ENCODE measurements at regions not wholly inside any gene's neighbourhood (a gene's known extent, or its start where the extent isn't known, plus 50 kb on each side); places are given as distances from the start of the nearest gene placed in this dataset.

DNA sequence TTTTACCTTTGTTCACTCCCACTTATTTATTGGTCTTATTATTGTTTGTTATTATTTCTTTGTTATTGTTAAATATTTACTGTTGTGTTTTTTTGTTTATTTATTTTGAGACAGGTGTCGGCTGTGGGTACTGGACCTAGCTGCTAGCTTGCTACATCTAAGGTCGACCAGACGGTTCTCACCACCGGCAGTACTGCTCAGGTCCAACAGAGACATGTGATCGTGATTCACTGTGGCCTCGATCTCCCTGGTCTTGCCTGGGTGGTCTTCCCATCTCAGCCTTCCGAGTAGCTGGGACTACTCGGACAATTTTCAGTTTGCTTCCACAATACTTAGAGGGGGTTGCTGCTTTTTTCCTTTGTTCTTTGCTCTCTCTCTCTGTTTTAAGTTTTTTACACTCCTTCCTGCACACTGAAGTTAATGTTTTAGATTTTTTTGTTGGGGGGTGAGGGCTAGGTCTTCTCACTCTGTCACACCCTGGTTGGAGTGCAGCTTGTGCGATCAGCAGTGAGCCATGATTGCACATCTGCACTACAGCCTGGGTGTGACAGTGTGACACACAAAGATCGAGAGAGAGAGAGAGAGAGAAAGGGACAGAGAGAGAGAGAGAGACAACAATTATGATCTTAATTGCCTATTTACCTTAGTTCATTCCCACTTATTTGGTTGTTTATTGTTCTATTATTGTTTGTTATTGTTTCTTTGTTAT, 1432.4 kb downstream of the UQCRFS1 start:
- Histone ChIP-seq H3K4me3 (ENCODE audit: insufficient read length, low read depth) (no peak overlapping the region), H3K36me3 (ENCODE audit: insufficient read depth, insufficient read length, low read length) (peaks cover 30% of the 10 kb centered on the region), H3K4me1 (ENCODE audit: insufficient read depth, insufficient read length) (no peaks in the 10 kb centered on the region), H3K27me3 (ENCODE audit: insufficient read depth, insufficient read length) (no peaks in the 10 kb centered on the region), H3K9ac (ENCODE audit: insufficient read length, low read depth) (no peak overlapping the region), H3K9me3 (ENCODE audit: insufficient read depth, low read length) (peaks cover 20% of the 10 kb centered on the region)
- TF ChIP-seq SUZ12 (IDR thresholded peaks at IDR 0.05; ENCODE audit: extremely low read depth, insufficient read depth, insufficient read length) (no peak), ZNF274 (IDR thresholded peaks at IDR 0.05; ENCODE audit: low read depth, low read length) (no peak), YY1 (IDR thresholded peaks at IDR 0.05; ENCODE audit: insufficient read depth, insufficient read length) (no peak)
- DNase-seq (ENCODE audit: low read depth, low spot score) = no peak

DNA sequence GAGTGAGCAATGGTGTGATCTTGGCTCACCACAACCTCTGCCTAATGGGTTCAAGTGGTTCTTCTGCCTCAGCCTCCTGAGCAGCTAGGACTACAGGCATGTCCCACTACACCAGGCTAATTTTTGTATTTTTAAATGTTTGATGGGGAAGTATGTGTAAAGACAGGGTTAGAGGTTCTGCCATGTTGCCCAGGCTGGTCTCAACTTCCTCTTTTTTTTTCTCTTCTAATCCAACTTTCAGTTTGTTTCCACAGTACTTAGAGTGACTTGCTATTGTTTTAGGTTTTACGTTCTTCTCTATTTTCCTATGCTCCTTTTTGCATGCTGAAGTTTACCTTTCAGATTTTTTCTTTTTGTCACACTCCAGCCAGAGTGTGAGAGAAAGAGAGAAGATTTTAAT, 1433.0 kb downstream of the UQCRFS1 start:
- H3K4me3 ChIP-seq (ENCODE audit: insufficient read length, low read depth) = no peak overlapping the region
- no peaks in the 10 kb centered on the region for H3K27me3 ChIP-seq (ENCODE audit: insufficient read depth, insufficient read length)
- H3K9me3 ChIP-seq (ENCODE audit: insufficient read depth, low read length) = peaks cover 26% of the 10 kb centered on the region
- H3K36me3 ChIP-seq (ENCODE audit: insufficient read depth, insufficient read length, low read length) = peaks cover 33% of the 10 kb centered on the region
- no peak for DNase-seq (ENCODE audit: low read depth, low spot score)
- H3K9ac ChIP-seq (ENCODE audit: insufficient read length, low read depth) = no peak overlapping the region
- no peaks in the 10 kb centered on the region for H3K4me1 ChIP-seq (ENCODE audit: insufficient read depth, insufficient read length)
- no peak for TF ChIP-seq YY1 (IDR thresholded peaks at IDR 0.05; ENCODE audit: insufficient read depth, insufficient read length)
- no peak for TF ChIP-seq SUZ12 (IDR thresholded peaks at IDR 0.05; ENCODE audit: extremely low read depth, insufficient read depth, insufficient read length)
- TF ChIP-seq ZNF274 (IDR thresholded peaks at IDR 0.05; ENCODE audit: low read depth, low read length) = no peak

DNA sequence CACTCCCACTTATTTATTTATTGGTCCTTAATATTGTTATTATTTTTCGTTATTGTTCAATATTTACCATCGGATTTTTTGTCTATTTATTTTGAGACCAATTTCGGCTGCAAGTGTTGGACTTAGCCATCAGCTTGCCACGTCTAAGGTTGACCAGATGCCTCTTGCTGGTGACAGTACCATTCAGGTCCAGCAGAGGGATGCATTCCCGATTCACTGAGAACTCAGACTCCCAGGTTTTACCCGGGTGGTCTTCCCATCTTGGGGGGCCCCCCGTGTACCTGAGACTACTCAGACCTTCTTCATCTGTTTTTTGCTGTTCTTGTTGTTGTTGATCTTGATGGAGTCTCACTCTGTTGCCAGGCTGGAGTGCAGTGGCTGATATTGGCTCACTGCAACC, 1435.2 kb downstream of the UQCRFS1 start:
- H3K9me3 ChIP-seq (ENCODE audit: insufficient read depth, low read length) = peaks cover 48% of the 10 kb centered on the region
- no peaks in the 10 kb centered on the region for H3K27me3 ChIP-seq (ENCODE audit: insufficient read depth, insufficient read length)
- DNase-seq (ENCODE audit: low read depth, low spot score) = no peak
- no peak for TF ChIP-seq ZNF274 (IDR thresholded peaks at IDR 0.05; ENCODE audit: low read depth, low read length)
- TF ChIP-seq SUZ12 (IDR thresholded peaks at IDR 0.05; ENCODE audit: extremely low read depth, insufficient read depth, insufficient read length) = no peak
- no peak for TF ChIP-seq YY1 (IDR thresholded peaks at IDR 0.05; ENCODE audit: insufficient read depth, insufficient read length)
- H3K36me3 ChIP-seq (ENCODE audit: insufficient read depth, insufficient read length, low read length) = peaks cover 56% of the 10 kb centered on the region
- H3K4me1 ChIP-seq (ENCODE audit: insufficient read depth, insufficient read length) = no peaks in the 10 kb centered on the region
- no peak overlapping the region for H3K4me3 ChIP-seq (ENCODE audit: insufficient read length, low read depth)
- H3K9ac ChIP-seq (ENCODE audit: insufficient read length, low read depth) = no peak overlapping the region

DNA sequence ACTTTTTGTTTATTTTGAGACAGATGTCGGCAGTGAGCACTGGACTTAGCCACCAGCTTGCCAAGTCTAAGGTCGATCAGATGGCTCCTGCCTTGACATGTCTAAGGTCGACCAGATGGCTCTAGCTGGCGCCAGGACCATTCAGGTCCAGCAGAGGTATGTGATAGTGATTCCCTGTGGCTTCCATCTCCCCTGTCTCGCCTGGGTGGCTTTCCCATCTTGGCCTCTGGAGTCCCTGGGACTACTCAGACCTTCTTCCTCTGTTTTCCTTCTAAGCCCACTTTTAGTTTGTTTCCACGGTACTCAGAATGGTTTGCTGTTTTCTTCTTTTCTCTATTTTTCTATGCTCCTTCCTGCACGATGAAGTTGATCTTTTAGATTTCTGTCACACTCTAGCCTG, 1435.7 kb downstream of the UQCRFS1 start:
- no peak for DNase-seq (ENCODE audit: low read depth, low spot score)
- H3K4me1 ChIP-seq (ENCODE audit: insufficient read depth, insufficient read length) = no peaks in the 10 kb centered on the region
- TF ChIP-seq YY1 (IDR thresholded peaks at IDR 0.05; ENCODE audit: insufficient read depth, insufficient read length) (no peak), SUZ12 (IDR thresholded peaks at IDR 0.05; ENCODE audit: extremely low read depth, insufficient read depth, insufficient read length) (no peak), ZNF274 (IDR thresholded peaks at IDR 0.05; ENCODE audit: low read depth, low read length) (no peak)
- H3K4me3 ChIP-seq (ENCODE audit: insufficient read length, low read depth) = no peak overlapping the region
- no peaks in the 10 kb centered on the region for H3K27me3 ChIP-seq (ENCODE audit: insufficient read depth, insufficient read length)
- peaks cover 53% of the 10 kb centered on the region for H3K9me3 ChIP-seq (ENCODE audit: insufficient read depth, low read length)
- no peak overlapping the region for H3K9ac ChIP-seq (ENCODE audit: insufficient read length, low read depth)
- peaks cover 61% of the 10 kb centered on the region for H3K36me3 ChIP-seq (ENCODE audit: insufficient read depth, insufficient read length, low read length)

DNA sequence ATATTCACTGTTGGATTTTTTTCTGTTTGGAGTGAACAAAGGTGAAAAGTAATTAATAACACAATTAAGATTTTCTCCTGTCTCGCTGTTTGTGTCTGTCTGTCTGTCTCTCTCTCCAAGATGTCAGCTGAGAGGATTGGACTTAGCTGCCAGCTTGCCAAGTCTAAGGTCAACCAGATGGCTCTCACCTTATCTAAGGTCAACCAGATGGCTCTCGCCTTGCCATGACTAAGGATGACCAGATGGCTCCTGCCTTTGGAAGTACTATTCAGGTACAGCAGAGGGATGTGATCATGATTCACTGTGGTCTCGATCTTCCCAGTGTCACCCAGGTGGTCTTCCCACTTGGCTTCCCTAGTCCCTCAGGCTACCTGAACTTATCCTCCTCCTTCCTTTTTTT, 1436.4 kb downstream of the UQCRFS1 start:
- TF ChIP-seq ZNF274 (IDR thresholded peaks at IDR 0.05; ENCODE audit: low read depth, low read length) (no peak), SUZ12 (IDR thresholded peaks at IDR 0.05; ENCODE audit: extremely low read depth, insufficient read depth, insufficient read length) (no peak), YY1 (IDR thresholded peaks at IDR 0.05; ENCODE audit: insufficient read depth, insufficient read length) (no peak)
- DNase-seq (ENCODE audit: low read depth, low spot score) = no peak

DNA sequence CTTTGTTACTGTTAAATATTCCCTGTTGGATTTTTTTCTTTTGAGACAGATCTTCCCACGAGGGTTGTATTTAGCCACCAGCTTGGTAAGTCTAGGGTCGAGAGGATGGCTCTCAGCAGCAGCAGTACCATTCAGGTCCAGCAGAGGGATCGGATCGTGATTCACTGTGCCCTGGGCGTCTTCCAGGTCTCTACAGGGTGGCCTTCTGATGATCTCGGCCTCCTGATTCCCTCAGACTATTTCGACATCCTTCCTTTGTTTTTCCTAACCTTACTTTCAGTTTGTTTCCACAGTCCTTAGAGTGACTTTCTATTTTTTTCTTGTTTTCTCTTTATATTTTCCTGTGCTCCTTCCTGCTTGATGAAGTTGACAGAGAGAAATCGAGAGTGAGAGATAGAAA, 1436.9 kb downstream of the UQCRFS1 start:
- H3K4me1 ChIP-seq (ENCODE audit: insufficient read depth, insufficient read length) = no peaks in the 10 kb centered on the region
- H3K9ac ChIP-seq (ENCODE audit: insufficient read length, low read depth) = no peak overlapping the region
- H3K9me3 ChIP-seq (ENCODE audit: insufficient read depth, low read length) = peaks cover 62% of the 10 kb centered on the region
- H3K4me3 ChIP-seq (ENCODE audit: insufficient read length, low read depth) = no peak overlapping the region
- H3K27me3 ChIP-seq (ENCODE audit: insufficient read depth, insufficient read length) = no peaks in the 10 kb centered on the region
- DNase-seq (ENCODE audit: low read depth, low spot score) = no peak
- TF ChIP-seq YY1 (IDR thresholded peaks at IDR 0.05; ENCODE audit: insufficient read depth, insufficient read length) (no peak), SUZ12 (IDR thresholded peaks at IDR 0.05; ENCODE audit: extremely low read depth, insufficient read depth, insufficient read length) (no peak), ZNF274 (IDR thresholded peaks at IDR 0.05; ENCODE audit: low read depth, low read length) (no peak)
- H3K36me3 ChIP-seq (ENCODE audit: insufficient read depth, insufficient read length, low read length) = peaks cover 72% of the 10 kb centered on the region

More for the DNA sequence above, 1436.4 kb downstream of the UQCRFS1 start:
- Histone ChIP-seq H3K36me3 (ENCODE audit: insufficient read depth, insufficient read length, low read length) (peaks cover 67% of the 10 kb centered on the region), H3K4me3 (ENCODE audit: insufficient read length, low read depth) (no peak overlapping the region), H3K4me1 (ENCODE audit: insufficient read depth, insufficient read length) (no peaks in the 10 kb centered on the region), H3K27me3 (ENCODE audit: insufficient read depth, insufficient read length) (no peaks in the 10 kb centered on the region), H3K9ac (ENCODE audit: insufficient read length, low read depth) (no peak overlapping the region), H3K9me3 (ENCODE audit: insufficient read depth, low read length) (peaks cover 57% of the 10 kb centered on the region)

DNA sequence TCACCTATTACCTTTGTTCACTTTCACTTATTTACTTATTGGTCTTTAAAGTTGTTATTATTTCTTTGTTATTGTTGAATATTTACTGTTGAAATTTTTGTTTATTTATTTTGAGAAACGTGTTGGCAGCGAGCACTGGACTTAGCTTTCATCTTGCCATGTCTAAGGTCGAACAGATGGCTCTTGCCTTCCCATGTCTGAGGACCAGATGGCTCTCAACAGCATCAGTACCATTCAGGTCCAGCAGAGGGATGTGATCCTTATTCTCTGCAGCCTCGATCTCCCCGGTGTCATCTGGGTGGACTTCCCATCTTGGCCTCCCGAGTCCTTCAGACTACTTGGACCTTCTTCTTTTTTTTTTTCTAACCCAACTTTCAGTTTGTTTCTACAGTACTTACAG, 1437.6 kb downstream of the UQCRFS1 start:
- TF ChIP-seq YY1 (IDR thresholded peaks at IDR 0.05; ENCODE audit: insufficient read depth, insufficient read length) (no peak), ZNF274 (IDR thresholded peaks at IDR 0.05; ENCODE audit: low read depth, low read length) (no peak), SUZ12 (IDR thresholded peaks at IDR 0.05; ENCODE audit: extremely low read depth, insufficient read depth, insufficient read length) (no peak)
- Histone ChIP-seq H3K4me3 (ENCODE audit: insufficient read length, low read depth) (no peak overlapping the region), H3K27me3 (ENCODE audit: insufficient read depth, insufficient read length) (no peaks in the 10 kb centered on the region), H3K9me3 (ENCODE audit: insufficient read depth, low read length) (peaks cover 62% of the 10 kb centered on the region), H3K36me3 (ENCODE audit: insufficient read depth, insufficient read length, low read length) (peaks cover 77% of the 10 kb centered on the region), H3K4me1 (ENCODE audit: insufficient read depth, insufficient read length) (no peaks in the 10 kb centered on the region), H3K9ac (ENCODE audit: insufficient read length, low read depth) (no peak overlapping the region)
- DNase-seq (ENCODE audit: low read depth, low spot score) = no peak

Measured in NT2/D1 (cell line).